Skin epidermis (tissue), 12 donors: ENCODE measurements at regions not wholly inside any gene's neighbourhood (a gene's known extent, or its start where the extent isn't known, plus 50 kb on each side); places are given as distances from the start of the nearest gene placed in this dataset.
"Not testable (repeated sequence)": the region's sequence is repeated elsewhere in the genome, so short reads cannot be mapped to it uniquely, and the experiment has no call there.

Experiments
- H3K27ac ChIP-seq, 21 experiments: fragments of 200-600 bp; sonication (generic) in 11 of 21; one replicate each; pipeline ENCODE4 v1.5.0; 2020; ENCODE audit warnings: mild to moderate bottlenecking in 3 of 21, inconsistent platforms in 2 of 21, moderate library complexity in 2 of 21
- H3K4me3 ChIP-seq, 7 experiments: fragments of 200-600 bp; sonication (generic) in 2 of 7; one replicate each; pipeline ENCODE4 v1.5.0; 2020; ENCODE audit warnings: inconsistent platforms in 2 of 7, mild to moderate bottlenecking in 2 of 7, moderate library complexity in 1 of 7

- no peak overlapping the region for H3K4me3 ChIP-seq
- peak overlapping the region; percentile 51 to 94 (median 86) for H3K27ac ChIP-seq
These were observed 146.8 kb downstream of the SEC14L1 start for GRCh38 chr17:77287432-77288068.

GRCh38 chr17:77288115-77288619, 147.4 kb downstream of the SEC14L1 start:
- H3K27ac ChIP-seq: peak overlapping the region in 20 of 21 experiments; percentile 51 to 94 (median 86)
- no peak overlapping the region for H3K4me3 ChIP-seq

GRCh38 chr17:77290759-77291558, 150.2 kb downstream of the SEC14L1 start:
- H3K4me3 ChIP-seq, H3K27ac ChIP-seq: not testable (repeated sequence)

- no peak overlapping the region for H3K4me3 ChIP-seq
- H3K27ac ChIP-seq: peak overlapping the region in 1 of 21 experiments; percentile 18
These were observed 151.0 kb downstream of the SEC14L1 start for GRCh38 chr17:77291591-77292386.

- Histone ChIP-seq H3K27ac (no peak overlapping the region), H3K4me3 (no peak overlapping the region)
These were observed 154.0 kb downstream of the SEC14L1 start for GRCh38 chr17:77294761-77295160.

GRCh38 chr17:77295241-77295853, 154.6 kb downstream of the SEC14L1 start:
- H3K4me3 ChIP-seq: no peak overlapping the region
- H3K27ac ChIP-seq: no peak overlapping the region

GRCh38 chr17:77296769-77297409, 156.1 kb downstream of the SEC14L1 start:
- no peak overlapping the region for H3K27ac ChIP-seq
- no peak overlapping the region for H3K4me3 ChIP-seq

GRCh38 chr17:77297693-77298666, 157.2 kb downstream of the SEC14L1 start:
- H3K4me3 ChIP-seq: no peak overlapping the region
- H3K27ac ChIP-seq: no peak overlapping the region

GRCh38 chr17:77298811-77299210, 158.0 kb downstream of the SEC14L1 start:
- Histone ChIP-seq H3K4me3 (no peak overlapping the region), H3K27ac (no peak overlapping the region)

GRCh38 chr17:77299256-77300015, 158.7 kb downstream of the SEC14L1 start:
- Histone ChIP-seq H3K27ac (no peak overlapping the region), H3K4me3 (no peak overlapping the region)

- Histone ChIP-seq H3K27ac (no peak overlapping the region), H3K4me3 (no peak overlapping the region)
These were observed 159.4 kb downstream of the SEC14L1 start for GRCh38 chr17:77300016-77300686.

- no peak overlapping the region for H3K27ac ChIP-seq
- no peak overlapping the region for H3K4me3 ChIP-seq
These were observed 161.0 kb downstream of the SEC14L1 start for GRCh38 chr17:77301694-77302266.

GRCh38 chr17:77302682-77303081, 161.9 kb downstream of the SEC14L1 start:
- H3K27ac ChIP-seq: no peak overlapping the region
- no peak overlapping the region for H3K4me3 ChIP-seq

GRCh38 chr17:77303620-77304019, 162.9 kb downstream of the SEC14L1 start:
- H3K4me3 ChIP-seq: no peak overlapping the region
- H3K27ac ChIP-seq: peak overlapping the region in 5 of 21 experiments; percentile 4 to 56 (median 25)

- peak overlapping the region in 10 of 21 experiments; percentile 1 to 59 (median 34) for H3K27ac ChIP-seq
- no peak overlapping the region for H3K4me3 ChIP-seq
These were observed 163.4 kb downstream of the SEC14L1 start for GRCh38 chr17:77304051-77304745.
